K562 (cell line): ENCODE measurements at regions not wholly inside any gene's neighbourhood (a gene's known extent, or its start where the extent isn't known, plus 50 kb on each side); places are given as distances from the start of the nearest gene placed in this dataset.

ENCODE experiments used
- ATAC-seq: fragments of 200-7000 bp; cut with Tn5 transposase; 3 replicates; pipeline ENCODE4 v1.9.1; 2020; ENCODE audit warnings: moderate library complexity
- BruUV-seq: library from RNA; stranded (reverse); fragments of 400-500 nt; replicated peaks from 2 replicates; lab custom pipeline; 2021; lab: Mats Ljungman, UMichigan
- CTCF ChIA-PET: fragments of 300-600 bp; formaldehyde crosslinking; extraction: SDS; loops from one replicate; lab custom pipeline; 2021; ENCODE audit warnings: low intra/inter-chr PET ratio; lab: Yijun Ruan, JAX
- POLR2A ChIA-PET: fragments of 300-600, 350-650 bp; sonication (Branson Sonifier 250); formaldehyde crosslinking; extraction: SDS; loops from one replicate; lab custom pipeline; 2021; ENCODE audit warnings: antibody characterized with exemption, inconsistent platforms; lab: Yijun Ruan, JAX
- DNase-seq, 4 experiments: peaks; one replicate each; pipeline versions ENCODE4 v3.0.0 to v3.0.0-alpha.2; 2011 to 2018; ENCODE audit warnings: low spot score in 3 of 4, mixed read lengths in 3 of 4; ENCODE audit errors: extremely low read depth in 1 of 4
- FAIRE-seq: peaks from 2 replicates; lab custom pipeline; 2011; peaks lifted over from hg19 to GRCh38; lab: Jason Lieb, UNC
- H2AFZ ChIP-seq: 2 replicates; pipeline ENCODE4 v1.6.0; 2011; ENCODE audit warnings: low read depth, low read length, control low read depth, inconsistent platforms
- H3K27ac ChIP-seq: fragments of 200-600 bp; 3 replicates; pipeline ENCODE4 v1.8.0; 2011; ENCODE audit warnings: low read depth, mild to moderate bottlenecking, control low read depth, inconsistent platforms, low read length, moderate library complexity, mixed read lengths; ENCODE audit errors: extremely low read depth
- H3K27me3 ChIP-seq, 2 experiments: fragments of 300-600 bp in 1 of 2; 2 replicates in 1 of 2; 3 replicates in 1 of 2; pipeline versions ENCODE4 v1.6.0 to v1.8.0; 2011; ENCODE audit warnings: inconsistent platforms in 2 of 2, low read length in 2 of 2, mild to moderate bottlenecking in 1 of 2, mixed read lengths in 1 of 2, moderate library complexity in 1 of 2; ENCODE audit not compliant: control insufficient read depth in 2 of 2, insufficient read depth in 2 of 2
- H3K36me3 ChIP-seq: fragments of 300-600 bp; 3 replicates; pipeline ENCODE4 v1.8.0; 2011; ENCODE audit warnings: mild to moderate bottlenecking, low read length, inconsistent platforms; ENCODE audit not compliant: control insufficient read depth, insufficient read depth
- H3K4me1 ChIP-seq, 2 experiments: fragments of 200-600 bp in 1 of 2; replicated peaks in 1 of 2; 2 replicates in 1 of 2; 3 replicates in 1 of 2; pipeline versions ENCODE4 v1.5.1 to v1.8.0; 2011; ENCODE audit warnings: inconsistent platforms in 2 of 2, low read length in 2 of 2, mild to moderate bottlenecking in 1 of 2, mixed read lengths in 1 of 2, moderate library complexity in 1 of 2; ENCODE audit not compliant: control insufficient read depth in 2 of 2, insufficient read depth in 2 of 2
- H3K4me2 ChIP-seq: 2 replicates; pipeline ENCODE4 v1.6.1; 2011; ENCODE audit warnings: low read length, control low read depth, inconsistent platforms, mixed read lengths; ENCODE audit not compliant: insufficient read depth
- H3K4me3 ChIP-seq: fragments of 200-600 bp; sonication (generic), shearing (Covaris generic); 2 replicates; pipeline ENCODE4 v1.5.1; 2016; ENCODE audit warnings: control low read depth, inconsistent platforms
- H3K79me2 ChIP-seq: fragments of 200-600 bp; 3 replicates; pipeline ENCODE4 v1.8.0; 2011; ENCODE audit warnings: low read length, inconsistent platforms; ENCODE audit not compliant: control insufficient read depth, insufficient read depth
- H3K9ac ChIP-seq, 2 experiments: 2 replicates each; pipeline versions ENCODE4 v1.6.0 to v1.6.1; 2011; ENCODE audit warnings: low read depth in 2 of 2, low read length in 2 of 2, control low read depth in 1 of 2, inconsistent platforms in 1 of 2, mild to moderate bottlenecking in 1 of 2, mixed read lengths in 1 of 2; ENCODE audit not compliant: insufficient read depth in 1 of 2
- H3K9me1 ChIP-seq: one replicate; pipeline ENCODE4 v1.6.0; 2011; ENCODE audit warnings: inconsistent platforms, mild to moderate bottlenecking, low read length, moderate library complexity; ENCODE audit not compliant: control insufficient read depth, insufficient read depth
- H3K9me3 ChIP-seq: replicated peaks from 2 replicates; pipeline ENCODE4 v1.5.1; 2011; ENCODE audit warnings: low read depth, low read length, inconsistent platforms; ENCODE audit not compliant: control insufficient read depth, insufficient read depth
- H4K20me1 ChIP-seq: replicated peaks from 2 replicates; pipeline ENCODE4 v1.6.1; 2011; ENCODE audit warnings: low read length, inconsistent platforms, mixed read lengths; ENCODE audit not compliant: control insufficient read depth, insufficient read depth
- ARNT ChIP-seq, 2 experiments: fragments of 450-650 bp; IDR thresholded peaks; 2 replicates each; pipeline ENCODE4 v1.6.1; 2016; ENCODE audit warnings: mild to moderate bottlenecking in 1 of 2
- CBX2 ChIP-seq: fragments of 200-600 bp; sonication (generic); IDR thresholded peaks from one replicate; pipeline ENCODE4 v1.6.1; 2012; ENCODE audit warnings: mild to moderate bottlenecking, low read length, inconsistent platforms; ENCODE audit not compliant: insufficient read depth, poor library complexity, severe bottlenecking
- HOMEZ ChIP-seq: fragments of 250-450 bp; sonication (Bioruptor Pico); IDR thresholded peaks from 2 replicates; pipeline ENCODE4 v1.4.0; 2020; ENCODE audit warnings: mild to moderate bottlenecking, moderate library complexity
- RCOR1 ChIP-seq, 2 experiments: IDR thresholded peaks; 2 replicates each; pipeline ENCODE4 v1.6.1; 2012; ENCODE audit warnings: low read depth in 2 of 2, low read length in 2 of 2, borderline replicate concordance in 1 of 2, improper control_type of control experiment in 1 of 2
- RREB1 ChIP-seq: fragments of 250-450 bp; sonication (Bioruptor Pico); IDR thresholded peaks from 2 replicates; pipeline ENCODE4 v1.4.0; 2020
- TBP ChIP-seq: optimal IDR thresholded peaks from 2 replicates; pipeline ENCODE3; 2011; ENCODE audit warnings: low read depth, low read length, improper control_type of control experiment
- TCF7 ChIP-seq: sonication (generic); IDR thresholded peaks from 2 replicates; pipeline ENCODE4 v1.6.1; 2016; ENCODE audit warnings: antibody characterized with exemption, borderline replicate concordance
- TGIF2 ChIP-seq: sonication (generic); formaldehyde crosslinking; IDR thresholded peaks from 2 replicates; pipeline ENCODE4 v1.8.1; 2022; ENCODE audit warnings: mild to moderate bottlenecking, missing genetic modification reagents, moderate library complexity
- ZC3H4 ChIP-seq: sonication (generic); formaldehyde crosslinking; IDR thresholded peaks from 2 replicates; pipeline ENCODE4 v1.9.0; 2021; ENCODE audit warnings: missing genetic modification reagents, borderline replicate concordance
- WGBS: fragments of 100-300 bp; shearing (Covaris generic); methylation state at CpG from one replicate; pipeline ENCODE4 v1.1.6; 2016; ENCODE audit warnings: low coverage, mixed read lengths; ENCODE audit not compliant: insufficient coverage; ENCODE audit errors: missing lambda C conversion rate; 5-methylcytosine and 5-hydroxymethylcytosine counted together
- in situ Hi-C: fragments of 300-500 bp; cut with MboI; formaldehyde crosslinking; loops from 4 replicates; pipeline ENCODE4 v1.15.0; 2018; ENCODE audit warnings: inconsistent platforms, mixed read lengths
- intact Hi-C: fragments of 100-400 bp; cut with micrococcal nuclease; formaldehyde crosslinking; loops from 2 replicates; pipeline ENCODE4 v1.14.2; 2022

DNA sequence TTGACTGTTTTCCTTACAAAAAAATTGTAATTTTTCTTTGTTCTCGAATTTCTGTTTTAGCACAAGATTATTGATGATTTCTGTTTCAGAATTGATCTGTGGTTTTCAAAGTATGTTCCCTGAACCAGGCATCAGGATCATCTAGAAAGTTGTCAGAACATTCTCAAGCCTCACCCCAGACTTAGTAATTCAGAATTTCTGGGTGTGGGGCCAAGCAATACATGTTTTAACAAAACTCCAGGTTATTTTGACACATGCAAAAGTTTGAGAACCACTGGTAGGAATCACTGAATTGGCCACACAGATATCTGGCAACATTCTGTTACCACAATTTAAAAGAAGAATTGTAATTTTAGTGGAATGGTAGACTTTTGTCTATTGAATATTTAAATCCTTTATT, 1173.9 kb upstream of the LRRTM3 start (continued):
- TF ChIP-seq TGIF2 (CRISPR knock-in tag) (no peak), CBX2 (no peak), HOMEZ (CRISPR knock-in tag) (no peak)

- Histone ChIP-seq H3K9me3 (no peaks in the 10 kb centered on the region; the same call in 1 of the 2 replicates), H3K4me1 (no peaks in the 10 kb centered on the region), H2AFZ (no peak overlapping the region), H3K79me2 (no peaks in the 10 kb centered on the region), H3K4me2 (no peak overlapping the region), H4K20me1 (no peaks in the 10 kb centered on the region), H3K27me3 (no peaks in the 10 kb centered on the region), H3K9ac (no peak overlapping the region), H3K9me1 (no peaks in the 10 kb centered on the region), H3K27ac (no peak overlapping the region), H3K36me3 (no peaks in the 10 kb centered on the region), H3K4me3 (no peak overlapping the region)
- TF ChIP-seq ZC3H4 (CRISPR knock-in tag), result no peak
- TF ChIP-seq RREB1 (CRISPR knock-in tag), result no peak
- TF ChIP-seq TCF7, result no peak
- TF ChIP-seq ARNT (IDR thresholded peaks at IDR 0.05), result no peak
- TF ChIP-seq TBP, result no peak
- no peak for TF ChIP-seq RCOR1 (IDR thresholded peaks at IDR 0.05; ENCODE audit: borderline replicate concordance in 1 of 2, low read depth in 2 of 2, low read length in 2 of 2)
- intact Hi-C loops (no loop called here), in situ Hi-C loops (no loop called here)
- DNase-seq (no peak), FAIRE-seq (no peak), ATAC-seq (no peak)
- no TSS peak for BruUV-seq
- WGBS, result 0% methylated on average over 1 of the region's 1 CpG
- ChIA-PET CTCF (no interaction called here), POLR2A (no interaction called here)
Observed at GRCh38 chr10:65753532-65753931, 1172.3 kb upstream of the LRRTM3 start.
